ENCODE measurements at regions not wholly inside any gene's neighbourhood (a gene's known extent, or its start where the extent isn't known, plus 50 kb on each side); places are given as distances from the start of the nearest gene placed in this dataset.

DNA sequence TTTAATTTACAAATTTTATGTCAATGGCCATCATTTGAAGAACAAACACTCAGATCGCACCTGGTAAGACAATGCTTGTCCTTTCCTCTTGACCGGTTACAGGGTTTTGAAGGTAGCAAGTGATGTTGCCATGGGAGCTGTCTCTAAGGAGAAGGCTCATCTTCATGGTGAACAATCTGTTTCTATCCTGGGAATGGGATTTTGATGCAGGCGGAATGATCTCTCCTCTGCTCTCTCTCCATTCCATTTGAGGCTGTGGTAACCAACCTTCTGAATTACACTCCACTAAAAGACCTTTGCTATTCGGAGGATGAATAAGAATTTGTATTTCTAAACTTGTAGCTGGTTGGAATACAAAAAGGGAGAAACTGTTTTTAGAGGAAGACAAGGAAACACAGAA, 57.9 kb upstream of the SLC5A9 start:
- H3K9me3 Mint-ChIP-seq, result peaks cover 0 to 11% (median 0%) of the 10 kb centered on the region in 11 donors
- ATAC-seq (no peak), DNase-seq (no peak)
- no peak overlapping the region for H3K27ac Mint-ChIP-seq
- H3K4me3 ChIP-seq (ENCODE audit: low read length), result no peak overlapping the region
- H3K4me1 Mint-ChIP-seq, result no peaks in the 10 kb centered on the region
- H3K4me3 Mint-ChIP-seq, result no peak overlapping the region
- H3K4me1 ChIP-seq (ENCODE audit: control insufficient read depth in 2 of 2, insufficient read depth in 2 of 2, low read length in 2 of 2), result no peaks in the 10 kb centered on the region
- H3K27me3 Mint-ChIP-seq, result peaks cover 0 to 24% (median 17%) of the 10 kb centered on the region in 5 donors
- CTCF ChIA-PET, result no interaction called here
- no peak overlapping the region for H3K27ac ChIP-seq (ENCODE audit: low read depth, low read length)
- H3K36me3 Mint-ChIP-seq, result no peaks in the 10 kb centered on the region
- POLR2A ChIA-PET, result no interaction called here
- no peaks in the 10 kb centered on the region for H3K27me3 ChIP-seq (ENCODE audit: control insufficient read depth in 2 of 2, insufficient read depth in 2 of 2, low read length in 2 of 2)
- no peaks in the 10 kb centered on the region for H3K36me3 ChIP-seq (ENCODE audit: control insufficient read depth in 2 of 3, insufficient read depth in 3 of 3, low read length in 3 of 3)
- H3K9me3 ChIP-seq (ENCODE audit: control insufficient read depth in 2 of 3, low read length in 3 of 3), result no peaks in the 10 kb centered on the region
- intact Hi-C loops (cut with micrococcal nuclease), result no loop called here

DNA sequence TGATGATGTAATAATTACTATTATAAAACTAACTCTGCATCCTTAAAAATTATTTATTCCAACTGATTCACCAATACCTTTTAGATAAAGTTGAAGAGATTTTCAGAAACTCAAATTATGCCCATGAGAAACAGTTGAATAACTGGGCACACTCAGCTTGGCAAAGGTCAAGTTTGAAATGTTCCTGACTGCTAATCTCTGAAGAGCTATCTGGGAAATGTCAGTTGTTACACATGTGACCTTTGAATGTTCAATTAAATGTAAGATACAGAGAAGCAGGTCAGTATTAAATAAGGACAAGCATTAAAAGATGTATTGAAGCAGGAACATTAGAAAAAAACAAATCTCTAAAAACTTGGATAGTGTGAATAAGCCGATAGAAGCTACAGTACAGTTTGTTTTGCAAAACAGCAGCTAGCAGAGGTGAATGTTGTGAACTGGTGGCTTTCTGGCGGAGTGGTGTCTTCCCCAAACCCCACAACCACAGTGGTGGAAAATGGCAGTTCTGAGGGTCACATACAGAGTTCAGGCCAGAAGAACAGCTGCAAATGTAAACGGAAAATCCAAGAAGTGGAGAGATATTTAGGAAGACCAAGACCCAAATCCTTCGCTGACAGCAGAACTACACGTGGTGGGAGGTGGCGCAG, 61.9 kb upstream of the SLC5A9 start:
- CTCF ChIA-PET, result interaction anchor here (0.6 kb wide), 1 partner anchor 336 kb away, joined by 5 read pairs; no protein-coding TSS in a partner anchor
- intact Hi-C loops (cut with micrococcal nuclease), result no loop called here

DNA sequence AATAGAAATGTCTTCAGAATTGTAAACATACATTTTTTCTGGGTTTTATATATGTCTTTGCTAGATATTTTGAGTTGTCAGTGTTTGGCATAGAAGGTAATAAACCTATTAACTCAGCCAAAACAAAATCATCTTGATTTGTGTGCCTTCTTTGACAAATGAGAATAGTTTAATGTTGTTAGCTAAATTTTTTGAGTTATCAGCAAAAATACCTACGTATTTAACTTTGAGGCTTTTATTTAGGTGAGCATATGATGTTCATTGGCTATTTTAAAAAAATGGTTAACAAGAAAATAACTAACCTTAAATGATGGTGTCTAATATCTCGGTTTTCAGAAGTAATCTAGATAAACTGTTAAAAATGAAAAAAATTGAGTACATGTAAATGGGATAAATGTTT, 83.2 kb upstream of the SLC5A9 start:
- ATAC-seq (no peak), DNase-seq (no peak)
- Mint-ChIP-seq H3K9me3 (peaks cover 0 to 16% (median 0%) of the 10 kb centered on the region in 11 donors), H3K4me1 (no peaks in the 10 kb centered on the region), H3K27me3 (peaks cover 0 to 57% (median 42%) of the 10 kb centered on the region in 5 donors), H3K27ac (no peak overlapping the region), H3K4me3 (no peak overlapping the region), H3K36me3 (peaks cover 0 to 4% (median 0%) of the 10 kb centered on the region in 5 donors)
- H3K9me3 ChIP-seq (ENCODE audit: control insufficient read depth in 2 of 3, low read length in 3 of 3), result no peaks in the 10 kb centered on the region
- CTCF ChIA-PET, result no interaction called here
- H3K36me3 ChIP-seq (ENCODE audit: control insufficient read depth in 2 of 3, insufficient read depth in 3 of 3, low read length in 3 of 3), result no peaks in the 10 kb centered on the region
- intact Hi-C loops (cut with micrococcal nuclease), result no loop called here
- POLR2A ChIA-PET, result no interaction called here
- H3K27ac ChIP-seq (ENCODE audit: low read depth, low read length), result no peak overlapping the region
- H3K4me3 ChIP-seq (ENCODE audit: low read length), result no peak overlapping the region
- no peaks in the 10 kb centered on the region for H3K4me1 ChIP-seq (ENCODE audit: control insufficient read depth in 2 of 2, insufficient read depth in 2 of 2, low read length in 2 of 2)
- no peaks in the 10 kb centered on the region for H3K27me3 ChIP-seq (ENCODE audit: control insufficient read depth in 2 of 2, insufficient read depth in 2 of 2, low read length in 2 of 2)

More for the DNA sequence above, 61.9 kb upstream of the SLC5A9 start:
- H3K27ac Mint-ChIP-seq, result no peak overlapping the region
- no peak for ATAC-seq
- no peaks in the 10 kb centered on the region for H3K4me1 ChIP-seq (ENCODE audit: control insufficient read depth in 2 of 2, insufficient read depth in 2 of 2, low read length in 2 of 2)
- H3K9me3 ChIP-seq (ENCODE audit: control insufficient read depth in 2 of 3, low read length in 3 of 3), result no peaks in the 10 kb centered on the region
- H3K27me3 ChIP-seq (ENCODE audit: control insufficient read depth in 2 of 2, insufficient read depth in 2 of 2, low read length in 2 of 2), result no peaks in the 10 kb centered on the region
- H3K4me3 Mint-ChIP-seq, result no peak overlapping the region
- H3K4me3 ChIP-seq (ENCODE audit: low read length), result no peak overlapping the region
- no peak for DNase-seq
- no peaks in the 10 kb centered on the region for H3K36me3 Mint-ChIP-seq
- H3K4me1 Mint-ChIP-seq, result no peaks in the 10 kb centered on the region
- POLR2A ChIA-PET, result no interaction called here
- H3K36me3 ChIP-seq (ENCODE audit: control insufficient read depth in 2 of 3, insufficient read depth in 3 of 3, low read length in 3 of 3), result no peaks in the 10 kb centered on the region
- no peaks in the 10 kb centered on the region for H3K9me3 Mint-ChIP-seq
- no peak overlapping the region for H3K27ac ChIP-seq (ENCODE audit: low read depth, low read length)
- peaks cover 0 to 23% (median 17%) of the 10 kb centered on the region in 5 donors for H3K27me3 Mint-ChIP-seq

DNA sequence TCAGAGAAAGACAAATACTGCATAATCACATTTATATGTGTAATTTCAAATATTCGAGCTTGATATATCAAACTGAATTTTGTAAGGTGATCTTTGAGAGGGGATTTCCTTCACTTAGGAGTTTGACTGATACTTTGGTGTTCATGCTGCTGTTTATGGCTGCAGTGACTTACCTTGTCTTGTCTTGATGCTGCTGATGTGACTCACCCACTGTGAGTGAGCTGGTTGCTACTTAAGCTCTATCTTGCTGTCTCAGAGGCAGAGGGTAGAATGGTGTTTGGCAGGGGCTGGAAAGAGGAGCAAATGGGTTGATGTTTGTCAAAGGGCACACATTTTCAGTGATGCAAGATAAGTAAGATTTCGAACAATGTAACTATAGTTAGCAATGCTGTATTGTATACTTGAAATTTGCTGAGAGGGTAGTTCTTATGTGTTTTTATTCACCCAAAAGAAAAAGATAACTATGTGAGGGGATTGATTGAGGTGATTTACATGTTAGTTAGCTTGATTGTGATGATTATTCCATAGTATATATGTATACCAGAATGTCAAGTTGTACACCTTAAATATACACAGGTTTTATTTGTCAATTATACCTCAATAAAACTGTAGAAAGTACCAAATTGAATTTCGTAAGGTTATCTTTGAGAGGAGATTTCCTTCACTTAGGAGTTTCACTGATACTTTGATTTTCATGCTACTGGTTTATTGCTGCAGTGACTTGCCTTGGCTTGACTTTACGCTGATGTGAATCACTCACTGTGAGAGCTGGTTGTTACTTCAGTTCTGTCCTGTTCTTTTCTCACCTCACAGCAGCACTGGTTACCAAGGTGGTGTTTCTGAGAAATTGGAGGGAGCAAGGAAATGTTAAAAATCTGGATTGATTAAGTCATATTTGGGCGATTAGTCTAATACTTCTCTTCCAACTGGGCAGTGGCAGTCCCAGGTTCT, 94.5 kb upstream of the SLC5A9 start:
- Histone ChIP-seq H3K27me3 (ENCODE audit: control insufficient read depth in 2 of 2, insufficient read depth in 2 of 2, low read length in 2 of 2) (no peaks in the 10 kb centered on the region), H3K9me3 (ENCODE audit: control insufficient read depth in 2 of 3, low read length in 3 of 3) (no peaks in the 10 kb centered on the region), H3K4me3 (ENCODE audit: low read length) (no peak overlapping the region), H3K27ac (ENCODE audit: low read depth, low read length) (no peak overlapping the region), H3K36me3 (ENCODE audit: control insufficient read depth in 2 of 3, insufficient read depth in 3 of 3, low read length in 3 of 3) (no peaks in the 10 kb centered on the region), H3K4me1 (ENCODE audit: control insufficient read depth in 2 of 2, insufficient read depth in 2 of 2, low read length in 2 of 2) (no peaks in the 10 kb centered on the region)
- ChIA-PET POLR2A (interaction anchor here (0.6 kb wide), 1 partner anchor 11 kb away, joined by 3 read pairs; no protein-coding TSS in a partner anchor), CTCF (no interaction called here)
- peaks cover 8 to 45% (median 37%) of the 10 kb centered on the region in 5 donors for H3K27me3 Mint-ChIP-seq
- peaks cover 0 to 1% (median 0%) of the 10 kb centered on the region in 7 donors for H3K4me1 Mint-ChIP-seq
- ATAC-seq (no peak), DNase-seq (no peak)
- peaks cover 0 to 4% (median 0%) of the 10 kb centered on the region in 11 donors for H3K9me3 Mint-ChIP-seq
- H3K4me3 Mint-ChIP-seq, result no peak overlapping the region
- no peak overlapping the region for H3K27ac Mint-ChIP-seq
- no peaks in the 10 kb centered on the region for H3K36me3 Mint-ChIP-seq
- intact Hi-C loops (cut with micrococcal nuclease), result no loop called here

DNA sequence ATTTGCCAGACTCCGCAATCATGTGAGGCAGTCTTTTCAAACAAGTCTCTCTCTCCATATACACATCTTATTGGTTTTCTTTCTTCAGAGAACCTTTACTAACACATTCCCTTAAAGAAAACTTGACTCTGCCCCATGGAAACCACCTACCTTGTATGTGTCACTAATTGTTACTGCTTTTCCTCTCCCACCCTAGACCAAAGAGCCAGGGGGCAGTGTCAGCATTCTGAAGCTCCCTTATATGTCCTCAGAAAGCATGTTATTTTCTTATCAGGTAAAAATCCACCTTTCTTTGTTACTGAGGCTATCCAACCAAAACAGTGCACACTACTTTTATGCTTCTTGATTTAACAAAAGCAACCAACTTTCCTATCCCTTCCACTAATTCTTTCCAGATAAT, 98.9 kb upstream of the SLC5A9 start:
- H3K4me1 Mint-ChIP-seq, result peaks cover 0 to 2% (median 0%) of the 10 kb centered on the region in 7 donors

DNA sequence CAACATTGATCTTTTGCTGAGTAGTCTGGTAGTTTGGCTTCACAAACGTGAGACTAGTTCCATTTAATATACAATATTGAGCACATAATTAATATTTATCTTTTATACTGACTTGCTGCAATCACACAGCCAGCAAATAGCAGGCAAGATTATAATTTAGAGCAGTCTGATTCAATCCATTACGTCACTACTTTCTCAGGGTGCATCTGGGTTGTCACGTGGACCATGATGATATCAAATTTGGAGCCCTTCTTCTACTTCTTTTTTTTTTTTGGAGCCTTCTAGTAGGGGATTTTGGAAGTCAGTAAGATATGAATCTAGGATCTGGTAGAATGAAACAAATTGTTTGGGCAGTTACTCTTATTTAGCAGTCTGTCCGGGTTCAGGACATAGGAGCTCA, 100.6 kb upstream of the SLC5A9 start:
- ChIA-PET CTCF (interaction anchor here (1.0 kb wide), 1 partner anchor 28 kb away, joined by 3 read pairs; no protein-coding TSS in a partner anchor), POLR2A (no interaction called here)
- no peak for DNase-seq
- Histone ChIP-seq H3K27ac (ENCODE audit: low read depth, low read length) (no peak overlapping the region), H3K4me3 (ENCODE audit: low read length) (no peak overlapping the region), H3K4me1 (ENCODE audit: control insufficient read depth in 2 of 2, insufficient read depth in 2 of 2, low read length in 2 of 2) (no peaks in the 10 kb centered on the region), H3K27me3 (ENCODE audit: control insufficient read depth in 2 of 2, insufficient read depth in 2 of 2, low read length in 2 of 2) (no peaks in the 10 kb centered on the region), H3K36me3 (ENCODE audit: control insufficient read depth in 2 of 3, insufficient read depth in 3 of 3, low read length in 3 of 3) (no peaks in the 10 kb centered on the region), H3K9me3 (ENCODE audit: control insufficient read depth in 2 of 3, low read length in 3 of 3) (no peaks in the 10 kb centered on the region)
- Mint-ChIP-seq H3K4me1 (peaks cover 0 to 2% (median 0%) of the 10 kb centered on the region in 7 donors), H3K4me3 (no peak overlapping the region), H3K27me3 (peaks cover 6 to 63% (median 44%) of the 10 kb centered on the region in 5 donors), H3K27ac (no peak overlapping the region), H3K36me3 (no peaks in the 10 kb centered on the region), H3K9me3 (peaks cover 0 to 11% (median 2%) of the 10 kb centered on the region in 11 donors)
- intact Hi-C loops (cut with micrococcal nuclease), result no loop called here
- no peak for ATAC-seq

More for the DNA sequence above, 98.9 kb upstream of the SLC5A9 start:
- ChIA-PET CTCF (no interaction called here), POLR2A (no interaction called here)
- Histone ChIP-seq H3K36me3 (ENCODE audit: control insufficient read depth in 2 of 3, insufficient read depth in 3 of 3, low read length in 3 of 3) (no peaks in the 10 kb centered on the region), H3K27me3 (ENCODE audit: control insufficient read depth in 2 of 2, insufficient read depth in 2 of 2, low read length in 2 of 2) (no peaks in the 10 kb centered on the region), H3K9me3 (ENCODE audit: control insufficient read depth in 2 of 3, low read length in 3 of 3) (no peaks in the 10 kb centered on the region), H3K4me1 (ENCODE audit: control insufficient read depth in 2 of 2, insufficient read depth in 2 of 2, low read length in 2 of 2) (no peaks in the 10 kb centered on the region), H3K27ac (ENCODE audit: low read depth, low read length) (no peak overlapping the region), H3K4me3 (ENCODE audit: low read length) (no peak overlapping the region)
- Mint-ChIP-seq H3K27ac (no peak overlapping the region), H3K4me3 (no peak overlapping the region), H3K36me3 (no peaks in the 10 kb centered on the region), H3K27me3 (peaks cover 8 to 61% (median 44%) of the 10 kb centered on the region in 5 donors), H3K9me3 (peaks cover 0 to 4% (median 0%) of the 10 kb centered on the region in 11 donors)
- intact Hi-C loops (cut with micrococcal nuclease), result no loop called here
- ATAC-seq, result no peak
- no peak for DNase-seq
